ENCODE measurements at regions not wholly inside any gene's neighbourhood (a gene's known extent, or its start where the extent isn't known, plus 50 kb on each side); places are given as distances from the start of the nearest gene placed in this dataset.

DNA sequence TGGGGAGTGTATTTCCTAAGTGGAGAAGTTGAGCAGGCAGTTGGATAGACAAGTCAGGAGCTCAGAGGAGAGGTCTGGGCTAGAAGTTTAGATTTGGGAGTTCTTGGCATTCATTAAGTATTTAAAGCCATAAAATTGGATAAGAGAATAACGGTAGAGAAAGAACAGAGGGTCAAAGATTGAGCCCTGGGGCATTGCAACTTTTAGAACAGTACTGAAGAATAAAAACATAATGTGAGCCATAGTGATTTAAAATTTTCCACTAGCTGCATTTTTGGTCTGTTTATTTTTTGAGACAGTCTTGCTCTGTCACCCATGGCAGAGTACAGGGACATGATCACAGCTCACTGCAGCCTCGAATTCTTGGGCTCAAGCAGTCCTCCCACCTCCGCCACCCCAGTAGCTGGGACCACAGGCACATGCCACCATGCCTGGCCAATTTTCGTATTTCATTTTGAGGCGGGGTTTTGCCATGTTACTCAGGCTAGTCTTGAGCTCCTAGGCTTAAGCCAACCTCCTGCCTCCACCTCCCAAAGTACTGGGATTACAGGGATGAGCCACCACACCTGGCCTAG, 85.9 kb upstream of the SOX13 start:
- no peak for TF ChIP-seq TAF1 (IDR thresholded peaks at IDR 0.05; ENCODE audit: low read depth, low read length)
- TF ChIP-seq POLR2A (IDR thresholded peaks at IDR 0.05; ENCODE audit: low read depth, low read length), result no peak
